HepG2 (cell line): ENCODE measurements at regions not wholly inside any gene's neighbourhood (a gene's known extent, or its start where the extent isn't known, plus 50 kb on each side); places are given as distances from the start of the nearest gene placed in this dataset.

ENCODE experiments used
- ATAC-seq: fragments of 200-7000 bp; cut with Tn5 transposase; 3 replicates; pipeline ENCODE4 v1.9.1; 2020; ENCODE audit warnings: mild to moderate bottlenecking, moderate library complexity
- BruUV-seq: library from RNA; stranded (reverse); fragments of 400-500 nt; replicated peaks from 2 replicates; lab custom pipeline; 2021; lab: Mats Ljungman, UMichigan
- CTCF ChIA-PET: fragments of 300-600 bp; formaldehyde crosslinking; extraction: SDS; loops from one replicate; lab custom pipeline; 2021; ENCODE audit warnings: low total read pairs, inconsistent platforms, low intra/inter-chr PET ratio; lab: Yijun Ruan, JAX
- POLR2A ChIA-PET: fragments of 350-600 bp; sonication (Branson Sonifier 250); formaldehyde crosslinking; loops from one replicate; lab custom pipeline; 2020; ENCODE audit warnings: antibody characterized with exemption, inconsistent platforms; lab: Yijun Ruan, JAX
- DNase-seq: peaks from one replicate; pipeline ENCODE4 v3.0.0-alpha.2; 2015; ENCODE audit warnings: low spot score
- FAIRE-seq: peaks from 3 replicates; lab custom pipeline; 2011; peaks lifted over from hg19 to GRCh38; lab: Jason Lieb, UNC
- H2AFZ ChIP-seq: one replicate; pipeline ENCODE4 v1.6.1; 2011; ENCODE audit warnings: low read length, inconsistent platforms
- H3K27ac ChIP-seq: fragments of 300-600 bp; 3 replicates; pipeline ENCODE4 v1.8.0; 2011; ENCODE audit warnings: mixed run types, mild to moderate bottlenecking, mixed read lengths, low read length, inconsistent platforms; ENCODE audit not compliant: insufficient read depth; ENCODE audit errors: extremely low read length
- H3K27me3 ChIP-seq, 2 experiments: fragments of 200-600 bp in 1 of 2; 2 replicates in 1 of 2; 3 replicates in 1 of 2; pipeline versions ENCODE4 v1.6.0 to v1.8.0; 2011; ENCODE audit warnings: low read length in 2 of 2, mild to moderate bottlenecking in 2 of 2, moderate library complexity in 2 of 2, inconsistent platforms in 1 of 2; ENCODE audit not compliant: insufficient read depth in 2 of 2, control insufficient read depth in 1 of 2
- H3K36me3 ChIP-seq, 2 experiments: fragments of 200-600 bp in 1 of 2; replicated peaks in 1 of 2; 2 replicates in 1 of 2; 3 replicates in 1 of 2; pipeline versions ENCODE4 v1.5.1 to v1.8.0; 2011; ENCODE audit warnings: low read length in 2 of 2, inconsistent platforms in 1 of 2; ENCODE audit not compliant: insufficient read depth in 2 of 2, control insufficient read depth in 1 of 2
- H3K4me1 ChIP-seq: 2 replicates; pipeline ENCODE4 v1.5.1; 2012; ENCODE audit warnings: low read length, inconsistent platforms; ENCODE audit not compliant: insufficient read depth
- H3K4me2 ChIP-seq: 2 replicates; pipeline ENCODE4 v1.6.0; 2011; ENCODE audit warnings: low read depth, low read length, inconsistent platforms
- H3K4me3 ChIP-seq, 3 experiments: fragments of 200-600 bp in 1 of 3; sonication (generic), shearing (Covaris generic) in 1 of 3; replicated peaks in 1 of 3; 2 replicates each; pipeline ENCODE4 v1.5.1; 2011 to 2016; ENCODE audit warnings: low read length in 3 of 3, inconsistent platforms in 2 of 3, low read depth in 2 of 3, mild to moderate bottlenecking in 2 of 3, control low read depth in 1 of 3, mixed read lengths in 1 of 3; ENCODE audit not compliant: insufficient read depth in 1 of 3
- H3K79me2 ChIP-seq: one replicate; pipeline ENCODE4 v1.6.1; 2011; ENCODE audit warnings: low read length, inconsistent platforms; ENCODE audit not compliant: insufficient read depth
- H3K9ac ChIP-seq: 2 replicates; pipeline ENCODE4 v1.6.0; 2011; ENCODE audit warnings: mild to moderate bottlenecking, low read depth, low read length, inconsistent platforms; ENCODE audit not compliant: insufficient read depth
- H3K9me3 ChIP-seq: 2 replicates; pipeline ENCODE4 v1.5.1; 2012; ENCODE audit warnings: mild to moderate bottlenecking, low read length
- H4K20me1 ChIP-seq: 2 replicates; pipeline ENCODE4 v1.6.0; 2011; ENCODE audit warnings: inconsistent platforms, mild to moderate bottlenecking, low read length, moderate library complexity; ENCODE audit not compliant: insufficient read depth
- BRD4 ChIP-seq: sonication (generic); formaldehyde crosslinking; IDR thresholded peaks from 2 replicates; pipeline ENCODE4 v1.4.0; 2020; ENCODE audit warnings: missing genetic modification reagents
- CHD4 ChIP-seq: fragments of 200-600 bp; sonication (generic); IDR thresholded peaks from 2 replicates; pipeline ENCODE4 v1.7.0; 2017; ENCODE audit warnings: mild to moderate bottlenecking, low read length, borderline replicate concordance
- FOXP1 ChIP-seq, 2 experiments: fragments of 450-650 bp in 1 of 2; IDR thresholded peaks; 2 replicates each; pipeline ENCODE4 v1.6.1; 2017 to 2018; ENCODE audit warnings: antibody characterized with exemption in 1 of 2
- NFYC ChIP-seq: IDR thresholded peaks from 2 replicates; pipeline ENCODE4 v1.6.1; 2016; ENCODE audit warnings: missing genetic modification reagents, missing compliant biosample characterization
- SYNCRIP ChIP-seq: fragments of 200-400 bp; formaldehyde crosslinking; IDR thresholded peaks from 2 replicates; pipeline ENCODE4 v1.6.1; 2018; ENCODE audit warnings: mild to moderate bottlenecking, low read depth, low read length; ENCODE audit not compliant: insufficient read depth
- TAF1 ChIP-seq: sonication (generic); formaldehyde crosslinking; IDR thresholded peaks from 2 replicates; pipeline ENCODE4 v1.4.0; 2020; ENCODE audit warnings: missing genetic modification reagents
- ZBTB8A ChIP-seq: sonication (generic); formaldehyde crosslinking; IDR thresholded peaks from 2 replicates; pipeline ENCODE4 v1.4.0; 2020; ENCODE audit warnings: mild to moderate bottlenecking, low read depth, missing genetic modification reagents, borderline replicate concordance
- ZNF101 ChIP-seq: sonication (generic); formaldehyde crosslinking; IDR thresholded peaks from 2 replicates; pipeline ENCODE4 v1.4.0; 2020; ENCODE audit warnings: mild to moderate bottlenecking, low read depth, missing genetic modification reagents, borderline replicate concordance
- ZNF563 ChIP-seq: sonication (generic); formaldehyde crosslinking; IDR thresholded peaks from 2 replicates; pipeline ENCODE4 v1.8.0; 2022; ENCODE audit warnings: mild to moderate bottlenecking, moderate library complexity, missing genetic modification reagents
- ZNF761 ChIP-seq: sonication (generic); formaldehyde crosslinking; conservative IDR thresholded peaks from 2 replicates; pipeline ENCODE4 v1.4.0; 2020; ENCODE audit warnings: mild to moderate bottlenecking, missing genetic modification reagents
- WGBS: methylation state at CpG from one replicate; pipeline ENCODE4 v1.1.6; 2017; ENCODE audit warnings: low lambda C conversion rate; 5-methylcytosine and 5-hydroxymethylcytosine counted together
- in situ Hi-C: cut with HindIII; loops from 2 replicates; pipeline ENCODE4 v1.10.0; 2017; ENCODE audit warnings: low pct_unique_long_range_greater_than_20kb; ENCODE audit not compliant: extremely low pct_ligation_motif_present
- intact Hi-C: fragments of 100-400 bp; cut with micrococcal nuclease; formaldehyde crosslinking; loops from one replicate; pipeline ENCODE4 v1.10.0; 2022; ENCODE audit not compliant: unreplicated experiment
- TF ChIP-seq, protein P1 (sequence below): sonication (generic); formaldehyde crosslinking; IDR thresholded peaks from 2 replicates; pipeline ENCODE4 v1.5.0; 2020; ENCODE audit warnings: mild to moderate bottlenecking, missing genetic modification reagents, borderline replicate concordance
- TF ChIP-seq, protein P2 (sequence below): sonication (generic); formaldehyde crosslinking; IDR thresholded peaks from 2 replicates; pipeline ENCODE4 v1.9.0; 2021; ENCODE audit warnings: missing genetic modification reagents, borderline replicate concordance

GRCh38 chr5:116666901-116667300 is 92.3 kb upstream of the SEMA6A start:
- Histone ChIP-seq H2AFZ (no peak overlapping the region), H4K20me1 (no peaks in the 10 kb centered on the region), H3K4me2 (no peak overlapping the region), H3K79me2 (no peaks in the 10 kb centered on the region), H3K4me3 (no peak overlapping the region), H3K4me1 (peaks cover 30% of the 10 kb centered on the region), H3K27ac (no peak overlapping the region), H3K27me3 (no peaks in the 10 kb centered on the region), H3K9me3 (peaks cover under 1% of the 10 kb centered on the region; the same call in 1 of the 2 replicates), H3K36me3 (no peaks in the 10 kb centered on the region), H3K9ac (no peak overlapping the region)
- no TSS peak for BruUV-seq
- ChIA-PET POLR2A (no interaction called here), CTCF (no interaction called here)
- no peak for TF ChIP-seq SYNCRIP
- no peak for TF ChIP-seq NFYC (CRISPR knock-in tag)
- TF ChIP-seq ZNF563 (CRISPR knock-in tag), result no peak
- TF ChIP-seq BRD4 (CRISPR knock-in tag), result no peak
- TF ChIP-seq, protein P1, sequence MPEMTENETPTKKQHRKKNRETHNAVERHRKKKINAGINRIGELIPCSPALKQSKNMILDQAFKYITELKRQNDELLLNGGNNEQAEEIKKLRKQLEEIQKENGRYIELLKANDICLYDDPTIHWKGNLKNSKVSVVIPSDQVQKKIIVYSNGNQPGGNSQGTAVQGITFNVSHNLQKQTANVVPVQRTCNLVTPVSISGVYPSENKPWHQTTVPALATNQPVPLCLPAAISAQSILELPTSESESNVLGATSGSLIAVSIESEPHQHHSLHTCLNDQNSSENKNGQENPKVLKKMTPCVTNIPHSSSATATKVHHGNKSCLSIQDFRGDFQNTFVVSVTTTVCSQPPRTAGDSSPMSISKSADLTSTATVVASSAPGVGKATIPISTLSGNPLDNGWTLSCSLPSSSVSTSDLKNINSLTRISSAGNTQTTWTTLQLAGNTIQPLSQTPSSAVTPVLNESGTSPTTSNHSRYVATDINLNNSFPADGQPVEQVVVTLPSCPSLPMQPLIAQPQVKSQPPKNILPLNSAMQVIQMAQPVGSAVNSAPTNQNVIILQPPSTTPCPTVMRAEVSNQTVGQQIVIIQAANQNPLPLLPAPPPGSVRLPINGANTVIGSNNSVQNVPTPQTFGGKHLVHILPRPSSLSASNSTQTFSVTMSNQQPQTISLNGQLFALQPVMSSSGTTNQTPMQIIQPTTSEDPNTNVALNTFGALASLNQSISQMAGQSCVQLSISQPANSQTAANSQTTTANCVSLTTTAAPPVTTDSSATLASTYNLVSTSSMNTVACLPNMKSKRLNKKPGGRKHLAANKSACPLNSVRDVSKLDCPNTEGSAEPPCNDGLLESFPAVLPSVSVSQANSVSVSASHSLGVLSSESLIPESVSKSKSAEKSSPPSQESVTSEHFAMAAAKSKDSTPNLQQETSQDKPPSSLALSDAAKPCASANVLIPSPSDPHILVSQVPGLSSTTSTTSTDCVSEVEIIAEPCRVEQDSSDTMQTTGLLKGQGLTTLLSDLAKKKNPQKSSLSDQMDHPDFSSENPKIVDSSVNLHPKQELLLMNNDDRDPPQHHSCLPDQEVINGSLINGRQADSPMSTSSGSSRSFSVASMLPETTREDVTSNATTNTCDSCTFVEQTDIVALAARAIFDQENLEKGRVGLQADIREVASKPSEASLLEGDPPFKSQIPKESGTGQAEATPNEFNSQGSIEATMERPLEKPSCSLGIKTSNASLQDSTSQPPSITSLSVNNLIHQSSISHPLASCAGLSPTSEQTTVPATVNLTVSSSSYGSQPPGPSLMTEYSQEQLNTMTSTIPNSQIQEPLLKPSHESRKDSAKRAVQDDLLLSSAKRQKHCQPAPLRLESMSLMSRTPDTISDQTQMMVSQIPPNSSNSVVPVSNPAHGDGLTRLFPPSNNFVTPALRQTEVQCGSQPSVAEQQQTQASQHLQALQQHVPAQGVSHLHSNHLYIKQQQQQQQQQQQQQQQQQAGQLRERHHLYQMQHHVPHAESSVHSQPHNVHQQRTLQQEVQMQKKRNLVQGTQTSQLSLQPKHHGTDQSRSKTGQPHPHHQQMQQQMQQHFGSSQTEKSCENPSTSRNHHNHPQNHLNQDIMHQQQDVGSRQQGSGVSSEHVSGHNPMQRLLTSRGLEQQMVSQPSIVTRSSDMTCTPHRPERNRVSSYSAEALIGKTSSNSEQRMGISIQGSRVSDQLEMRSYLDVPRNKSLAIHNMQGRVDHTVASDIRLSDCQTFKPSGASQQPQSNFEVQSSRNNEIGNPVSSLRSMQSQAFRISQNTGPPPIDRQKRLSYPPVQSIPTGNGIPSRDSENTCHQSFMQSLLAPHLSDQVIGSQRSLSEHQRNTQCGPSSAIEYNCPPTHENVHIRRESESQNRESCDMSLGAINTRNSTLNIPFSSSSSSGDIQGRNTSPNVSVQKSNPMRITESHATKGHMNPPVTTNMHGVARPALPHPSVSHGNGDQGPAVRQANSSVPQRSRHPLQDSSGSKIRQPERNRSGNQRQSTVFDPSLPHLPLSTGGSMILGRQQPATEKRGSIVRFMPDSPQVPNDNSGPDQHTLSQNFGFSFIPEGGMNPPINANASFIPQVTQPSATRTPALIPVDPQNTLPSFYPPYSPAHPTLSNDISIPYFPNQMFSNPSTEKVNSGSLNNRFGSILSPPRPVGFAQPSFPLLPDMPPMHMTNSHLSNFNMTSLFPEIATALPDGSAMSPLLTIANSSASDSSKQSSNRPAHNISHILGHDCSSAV (CRISPR knock-in tag), result no peak
- TF ChIP-seq, protein P2, sequence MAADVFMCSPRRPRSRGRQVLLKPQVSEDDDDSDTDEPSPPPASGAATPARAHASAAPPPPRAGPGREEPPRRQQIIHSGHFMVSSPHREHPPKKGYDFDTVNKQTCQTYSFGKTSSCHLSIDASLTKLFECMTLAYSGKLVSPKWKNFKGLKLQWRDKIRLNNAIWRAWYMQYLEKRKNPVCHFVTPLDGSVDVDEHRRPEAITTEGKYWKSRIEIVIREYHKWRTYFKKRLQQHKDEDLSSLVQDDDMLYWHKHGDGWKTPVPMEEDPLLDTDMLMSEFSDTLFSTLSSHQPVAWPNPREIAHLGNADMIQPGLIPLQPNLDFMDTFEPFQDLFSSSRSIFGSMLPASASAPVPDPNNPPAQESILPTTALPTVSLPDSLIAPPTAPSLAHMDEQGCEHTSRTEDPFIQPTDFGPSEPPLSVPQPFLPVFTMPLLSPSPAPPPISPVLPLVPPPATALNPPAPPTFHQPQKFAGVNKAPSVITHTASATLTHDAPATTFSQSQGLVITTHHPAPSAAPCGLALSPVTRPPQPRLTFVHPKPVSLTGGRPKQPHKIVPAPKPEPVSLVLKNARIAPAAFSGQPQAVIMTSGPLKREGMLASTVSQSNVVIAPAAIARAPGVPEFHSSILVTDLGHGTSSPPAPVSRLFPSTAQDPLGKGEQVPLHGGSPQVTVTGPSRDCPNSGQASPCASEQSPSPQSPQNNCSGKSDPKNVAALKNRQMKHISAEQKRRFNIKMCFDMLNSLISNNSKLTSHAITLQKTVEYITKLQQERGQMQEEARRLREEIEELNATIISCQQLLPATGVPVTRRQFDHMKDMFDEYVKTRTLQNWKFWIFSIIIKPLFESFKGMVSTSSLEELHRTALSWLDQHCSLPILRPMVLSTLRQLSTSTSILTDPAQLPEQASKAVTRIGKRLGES (CRISPR knock-in tag), result no peak
- no peak for TF ChIP-seq FOXP1 (IDR thresholded peaks at IDR 0.05)
- no peak for TF ChIP-seq FOXP1 (CRISPR knock-in tag; IDR thresholded peaks at IDR 0.05)
- TF ChIP-seq ZBTB8A (CRISPR knock-in tag), result no peak
- no peak for TF ChIP-seq CHD4
- no peak for TF ChIP-seq ZNF761 (CRISPR knock-in tag)
- no peak for TF ChIP-seq TAF1 (CRISPR knock-in tag)
- TF ChIP-seq ZNF101, result no peak
- in situ Hi-C loops, result no loop called here
- no peak for FAIRE-seq
- WGBS, result 38% methylated on average over 3 of the region's 3 CpGs
- intact Hi-C loops, result no loop called here
- no peak for ATAC-seq
- DNase-seq, result no peak
